ENCODE measurements at regions not wholly inside any gene's neighbourhood (a gene's known extent, or its start where the extent isn't known, plus 50 kb on each side); places are given as distances from the start of the nearest gene placed in this dataset.
"Not testable (repeated sequence)": the region's sequence is repeated elsewhere in the genome, so short reads cannot be mapped to it uniquely, and the experiment has no call there.

DNA sequence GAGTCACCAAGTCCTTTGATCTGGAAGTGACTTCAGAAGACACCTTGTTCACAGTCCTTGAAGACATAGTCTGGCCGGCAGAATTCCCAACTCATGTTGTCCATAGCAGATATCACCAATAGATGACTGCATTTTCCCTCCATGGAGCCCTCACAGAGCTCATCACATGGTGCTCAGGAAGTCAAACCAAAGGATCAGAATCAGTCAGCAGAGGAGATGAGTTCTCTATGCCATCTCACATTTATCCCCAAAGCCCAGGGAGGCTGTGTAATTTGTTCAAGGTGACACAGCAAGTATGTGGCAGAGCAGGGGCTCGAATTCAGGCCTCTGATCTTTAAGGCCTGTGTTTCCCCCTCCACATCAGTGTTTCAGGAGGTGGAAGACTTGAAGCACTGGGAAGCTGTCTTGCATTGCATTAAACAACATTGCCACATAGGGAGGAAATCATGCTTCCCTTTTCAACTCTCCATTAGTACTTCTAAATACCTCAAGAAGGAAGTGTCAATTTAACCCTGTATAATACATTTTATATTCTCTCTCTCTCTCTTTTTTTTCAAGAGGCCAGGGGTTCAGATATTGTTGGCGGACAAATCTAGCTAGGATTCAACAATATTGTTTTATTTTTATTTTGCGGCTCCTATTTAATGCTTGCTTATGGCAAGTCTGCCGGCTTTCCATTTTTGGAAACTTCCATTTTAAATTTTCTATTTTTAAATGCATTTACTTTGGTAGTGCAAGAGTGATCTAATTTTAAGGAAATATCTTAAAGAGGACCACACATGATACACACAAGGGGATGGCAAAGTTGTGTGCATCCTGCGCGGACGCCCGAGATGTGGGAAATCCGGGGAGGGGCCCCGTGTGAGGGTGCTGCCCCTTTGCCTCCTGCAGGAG, 61.9 kb downstream of the NPIPB5 start:
- H3K36me3 ChIP-seq; H3K4me3 ChIP-seq; DNase-seq; intact Hi-C loops (cut with DNase I); H3K4me1 ChIP-seq; H3K27ac ChIP-seq; H3K9me3 ChIP-seq: not testable (repeated sequence)
- WGBS, 2 donors = 45 to 50% methylated on average over 5 of the region's 11 CpGs
- peaks cover 0 to 16% (median 0%) of the 10 kb centered on the region in 4 donors for H3K27me3 ChIP-seq

DNA sequence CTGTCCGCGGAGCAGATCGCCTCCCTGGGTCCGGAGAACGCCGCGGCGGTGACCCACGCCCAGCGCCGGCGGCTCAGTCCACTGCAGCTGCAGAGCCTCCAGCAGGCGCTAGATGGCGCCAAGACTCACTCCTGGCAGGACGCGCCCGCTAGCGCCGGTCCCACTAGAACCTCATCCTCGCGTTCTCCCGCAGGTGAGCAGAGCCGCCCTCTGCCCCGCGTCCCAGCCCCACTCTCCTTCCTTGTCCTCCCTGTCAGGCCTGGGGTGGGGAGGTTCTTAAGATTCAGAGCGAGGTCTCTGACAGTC, 62.5 kb downstream of the NPIPB5 start:
- DNase-seq; H3K4me1 ChIP-seq; H3K36me3 ChIP-seq; H3K27ac ChIP-seq; H3K9me3 ChIP-seq; H3K4me3 ChIP-seq; intact Hi-C loops (cut with DNase I): not testable (repeated sequence)
- WGBS, 2 donors = no CpG with 5 or more reads among the region's 26 CpGs
- H3K27me3 ChIP-seq = peaks cover 0 to 16% (median 0%) of the 10 kb centered on the region in 4 donors

DNA sequence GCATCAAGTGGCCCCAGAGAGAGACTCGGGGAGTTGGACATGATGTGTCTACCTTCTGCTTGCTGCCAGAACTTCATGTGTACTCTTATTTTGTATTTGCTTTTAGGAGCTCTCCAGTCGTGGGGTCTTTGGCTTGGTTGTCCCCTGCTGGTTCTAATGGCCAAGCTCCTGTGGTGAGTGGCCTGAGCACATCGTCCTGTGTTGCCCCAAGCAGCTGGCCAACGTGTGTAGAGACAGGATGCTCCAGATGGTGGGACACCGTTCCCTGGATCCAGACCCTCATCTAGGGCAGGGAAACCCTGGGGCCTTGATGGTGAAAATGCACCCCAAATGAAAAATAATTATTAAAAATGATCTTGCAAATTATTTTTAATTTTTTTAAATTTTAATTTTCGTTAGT, 65.8 kb downstream of the NPIPB5 start:
- H3K36me3 ChIP-seq; H3K4me3 ChIP-seq; DNase-seq; H3K4me1 ChIP-seq; H3K9me3 ChIP-seq; H3K27ac ChIP-seq; intact Hi-C loops (cut with DNase I): not testable (repeated sequence)
- H3K27me3 ChIP-seq = peaks cover 0 to 20% (median 0%) of the 10 kb centered on the region in 4 donors
- WGBS, 2 donors = 65 to 67% methylated on average over 6 of the region's 6 CpGs

DNA sequence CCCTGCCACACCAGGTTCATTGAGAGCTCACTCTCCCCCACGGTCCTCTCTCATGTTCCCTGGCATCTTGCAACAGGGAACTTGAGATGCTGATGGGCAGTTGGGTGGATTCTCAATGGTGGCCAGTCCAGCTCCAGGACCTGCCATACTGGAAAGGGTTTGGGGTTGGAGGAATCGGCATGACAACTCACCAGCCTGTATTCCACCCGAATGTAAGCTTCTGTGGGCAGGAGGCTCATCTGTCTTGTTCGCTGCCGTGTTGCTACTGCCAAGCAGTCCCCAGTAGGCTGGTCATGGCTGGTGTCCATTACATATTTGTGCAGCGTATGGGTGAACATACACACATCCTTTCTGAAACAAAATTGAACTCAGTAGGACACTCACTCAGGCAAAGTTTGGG, 72.5 kb downstream of the NPIPB5 start:
- H3K9me3 ChIP-seq; intact Hi-C loops (cut with DNase I); DNase-seq; H3K27ac ChIP-seq; H3K36me3 ChIP-seq; H3K27me3 ChIP-seq; H3K4me3 ChIP-seq; H3K4me1 ChIP-seq: not testable (repeated sequence)
- WGBS, 2 donors = 85 to 93% methylated on average over 6 of the region's 6 CpGs

- intact Hi-C loops (cut with DNase I); H3K9me3 ChIP-seq; H3K4me3 ChIP-seq; H3K36me3 ChIP-seq; DNase-seq; H3K27ac ChIP-seq; H3K4me1 ChIP-seq; H3K27me3 ChIP-seq: not testable (repeated sequence)
- WGBS, 2 donors = 75 to 89% methylated on average over 1 of the region's 3 CpGs
These were observed 73.8 kb downstream of the NPIPB5 start for GRCh38 chr16:22584459-22584858.

GRCh38 chr16:22584941-22585340, 74.2 kb downstream of the NPIPB5 start:
- H3K27me3 ChIP-seq; H3K4me1 ChIP-seq; H3K36me3 ChIP-seq; intact Hi-C loops (cut with DNase I); H3K27ac ChIP-seq; H3K9me3 ChIP-seq; DNase-seq; H3K4me3 ChIP-seq: not testable (repeated sequence)
- no CpG with 5 or more reads among the region's 5 CpGs for WGBS, 2 donors

GRCh38 chr16:22585431-22585830, 74.7 kb downstream of the NPIPB5 start:
- WGBS, 2 donors = 36 to 73% methylated on average over 2 to 3 of the region's 3 CpGs
- not testable (repeated sequence) for DNase-seq, H3K36me3 ChIP-seq

DNA sequence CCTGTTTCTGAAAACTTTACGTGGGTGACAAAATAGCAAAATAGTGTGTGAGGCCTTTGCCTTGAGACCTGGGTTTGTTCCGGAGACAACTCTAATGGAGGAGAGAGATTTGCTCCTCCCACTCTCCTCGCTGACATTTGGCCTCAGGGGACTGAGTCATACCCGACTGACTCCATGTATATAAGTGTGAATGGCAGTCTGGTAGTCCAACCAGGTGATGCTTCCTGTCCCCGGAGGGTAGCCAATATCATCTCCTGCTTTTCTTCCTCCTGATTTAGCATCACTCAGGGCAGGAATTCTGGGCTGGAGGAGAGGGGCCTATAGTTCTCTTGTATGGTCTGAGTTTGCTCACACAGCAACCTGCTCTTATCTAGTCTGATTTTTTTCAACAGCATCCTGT, 76.0 kb downstream of the NPIPB5 start:
- H3K4me1 ChIP-seq; H3K9me3 ChIP-seq; H3K4me3 ChIP-seq; H3K27me3 ChIP-seq; H3K27ac ChIP-seq; intact Hi-C loops (cut with DNase I); H3K36me3 ChIP-seq; DNase-seq: not testable (repeated sequence)
- WGBS, 2 donors = 39 to 60% methylated on average over 1 to 2 of the region's 5 CpGs

More at GRCh38 chr16:22585431-22585830, 74.7 kb downstream of the NPIPB5 start:
- H3K9me3 ChIP-seq; H3K27me3 ChIP-seq; H3K4me3 ChIP-seq; intact Hi-C loops (cut with DNase I); H3K4me1 ChIP-seq; H3K27ac ChIP-seq: not testable (repeated sequence)

DNA sequence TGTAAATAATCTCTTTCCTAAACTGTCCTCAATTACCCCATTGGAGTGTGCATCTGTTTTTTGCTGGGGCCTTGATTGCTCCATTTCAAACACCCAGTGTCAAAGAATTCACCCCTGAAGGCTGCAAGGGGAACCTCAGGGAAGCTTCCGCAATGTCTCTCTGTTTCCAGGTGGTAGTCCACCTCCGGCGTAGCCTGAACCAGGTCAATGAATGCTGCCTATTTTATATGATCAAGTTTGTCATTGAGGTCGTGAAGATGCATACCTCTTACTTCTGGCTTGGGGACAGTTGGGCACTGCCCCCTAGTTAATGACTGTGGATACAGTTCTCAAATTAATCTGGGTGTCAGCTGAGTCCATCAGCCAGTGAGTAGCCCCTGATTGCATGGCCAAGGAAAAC, 79.1 kb downstream of the NPIPB5 start:
- H3K27ac ChIP-seq; H3K36me3 ChIP-seq; DNase-seq; intact Hi-C loops (cut with DNase I); H3K27me3 ChIP-seq; H3K9me3 ChIP-seq; H3K4me1 ChIP-seq; H3K4me3 ChIP-seq: not testable (repeated sequence)
- WGBS, 2 donors = 77 to 94% methylated on average over 4 of the region's 4 CpGs

- DNase-seq; H3K27ac ChIP-seq; H3K27me3 ChIP-seq; H3K36me3 ChIP-seq; H3K9me3 ChIP-seq; intact Hi-C loops (cut with DNase I); H3K4me3 ChIP-seq; H3K4me1 ChIP-seq: not testable (repeated sequence)
- no CpG with 5 or more reads among the region's 8 CpGs for WGBS, 2 donors
These were observed 85.9 kb downstream of the NPIPB5 start for GRCh38 chr16:22596445-22597045.

DNA sequence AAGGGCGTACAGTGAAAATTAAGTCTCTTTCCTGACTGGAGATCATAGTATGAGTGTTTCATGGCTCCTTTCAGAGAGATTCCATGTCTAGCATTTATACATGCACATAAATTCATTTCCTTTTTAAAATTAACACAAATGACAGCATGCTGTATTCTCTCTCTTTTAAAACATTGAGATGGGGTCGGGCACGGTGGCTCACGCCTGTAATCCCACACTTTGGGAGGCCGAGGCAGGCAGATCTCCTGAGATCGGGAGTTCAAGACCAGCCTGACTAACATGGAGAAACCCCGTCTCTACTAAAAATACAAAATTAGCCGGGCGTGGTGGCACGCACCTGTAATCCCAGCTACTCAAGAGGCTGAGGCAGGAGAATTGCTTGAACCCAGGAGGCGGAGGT, 93.1 kb downstream of the NPIPB5 start:
- H3K4me1 ChIP-seq; H3K9me3 ChIP-seq; H3K27ac ChIP-seq; DNase-seq; H3K4me3 ChIP-seq; H3K36me3 ChIP-seq; H3K27me3 ChIP-seq; intact Hi-C loops (cut with DNase I): not testable (repeated sequence)
- WGBS, 2 donors = no CpG with 5 or more reads among the region's 11 CpGs

- H3K27me3 ChIP-seq; H3K36me3 ChIP-seq; DNase-seq; H3K4me1 ChIP-seq; intact Hi-C loops (cut with DNase I); H3K9me3 ChIP-seq; H3K27ac ChIP-seq; H3K4me3 ChIP-seq: not testable (repeated sequence)
These were observed 95.9 kb downstream of the NPIPB5 start for GRCh38 chr16:22606619-22607018.

DNA sequence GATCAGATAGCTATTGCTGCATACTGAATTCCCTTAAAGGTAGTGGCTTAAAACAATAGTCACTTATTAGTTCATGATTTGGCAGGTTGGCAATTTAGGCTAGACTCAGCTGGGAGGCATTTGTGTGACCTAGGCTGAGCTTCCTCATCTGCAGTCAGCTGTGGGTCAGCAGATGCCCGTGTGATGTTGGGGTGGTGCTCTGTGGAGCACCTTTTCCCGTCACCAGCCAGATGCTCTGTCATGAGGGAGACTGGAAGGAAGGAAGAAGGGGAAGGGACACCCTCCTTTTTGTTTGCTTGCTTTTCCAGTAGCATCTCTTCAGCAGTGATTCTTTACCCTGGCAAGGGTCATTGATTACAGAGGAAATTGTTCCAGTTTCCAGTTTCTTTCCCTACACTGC, 99.1 kb downstream of the NPIPB5 start:
- peaks cover 0 to 11% (median 0%) of the 10 kb centered on the region in 4 donors for H3K27me3 ChIP-seq
- H3K27ac ChIP-seq; DNase-seq; intact Hi-C loops (cut with DNase I); H3K9me3 ChIP-seq; H3K4me1 ChIP-seq; H3K36me3 ChIP-seq; H3K4me3 ChIP-seq: not testable (repeated sequence)
- no CpG with 5 or more reads among the region's 2 CpGs for WGBS, 2 donors

All from esophagus squamous epithelium (tissue), 5 donors.